Left hindlimb (tissue), 1 donor: ENCODE measurements at regions not wholly inside any gene's neighbourhood (a gene's known extent, or its start where the extent isn't known, plus 50 kb on each side); places are given as distances from the start of the nearest gene placed in this dataset.

Experiments used
- DNase-seq: peaks from one replicate; pipeline ENCODE4 v3.0.0-alpha.2; 2018

GRCh38 chr2:103814016-103814415, 1039.9 kb upstream of the POU3F3 start:
- DNase-seq: no peak

GRCh38 chr2:103815731-103816130, 1038.2 kb upstream of the POU3F3 start:
- no peak for DNase-seq

GRCh38 chr2:103817746-103818145, 1036.2 kb upstream of the POU3F3 start:
- DNase-seq: no peak

DNA sequence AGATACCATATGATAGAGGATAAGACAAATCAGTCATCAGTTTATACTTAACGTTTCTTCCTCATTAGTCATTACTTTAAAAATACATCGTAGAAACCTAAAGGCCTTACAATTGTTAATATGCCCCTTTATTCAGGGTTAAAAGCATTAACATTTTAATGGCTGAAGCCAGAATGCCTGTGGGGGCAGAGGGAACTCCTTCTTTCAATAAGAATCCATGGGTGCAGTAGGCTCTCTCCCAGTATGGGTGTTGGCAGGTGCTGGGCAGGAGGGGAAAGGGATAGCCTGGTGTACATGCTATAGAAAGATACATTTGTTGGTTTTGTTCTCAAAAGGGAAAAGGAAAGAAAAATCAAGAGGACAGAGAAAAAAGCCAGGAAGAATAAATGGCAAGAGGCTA, 1035.7 kb upstream of the POU3F3 start:
- no peak for DNase-seq

DNA sequence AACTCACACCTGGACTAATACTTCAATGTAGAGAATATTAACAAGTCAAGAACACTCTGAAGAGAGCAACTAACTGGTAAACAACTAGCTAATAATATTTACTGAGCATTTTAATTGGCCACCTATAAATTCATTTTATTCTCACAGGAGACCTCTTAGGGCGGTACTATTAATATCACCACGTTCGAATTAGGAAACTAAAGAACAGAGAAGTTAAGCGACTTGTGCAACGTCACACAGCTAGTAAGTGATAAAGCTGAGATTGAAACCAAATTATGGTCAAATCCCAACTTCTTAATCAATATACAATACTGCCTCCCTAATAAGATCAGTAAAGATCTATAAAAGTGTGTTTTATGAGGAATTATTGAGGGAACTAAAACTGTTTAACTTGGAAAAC, 1034.3 kb upstream of the POU3F3 start:
- DNase-seq: no peak

- DNase-seq: no peak
Measured at GRCh38 chr2:103823847-103824246, 1030.1 kb upstream of the POU3F3 start.

DNA sequence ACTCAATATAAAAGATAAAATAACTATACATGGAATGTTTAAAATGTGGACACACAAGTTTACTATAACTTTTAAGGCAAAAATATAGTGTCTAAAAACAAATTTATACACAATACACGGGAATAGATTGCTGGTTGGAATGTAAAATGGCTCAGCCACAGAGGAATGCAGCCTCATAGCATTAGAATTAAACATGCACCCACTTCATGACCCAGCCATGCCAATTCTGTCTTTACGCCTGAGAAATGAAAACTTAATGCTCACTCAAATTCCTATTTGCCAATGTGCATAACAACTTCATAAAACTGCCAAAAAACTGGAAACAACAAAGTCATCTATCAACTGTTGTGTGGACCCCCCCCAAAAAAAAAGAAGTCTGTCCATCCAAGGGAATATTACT, 1006.6 kb upstream of the POU3F3 start:
- DNase-seq: no peak

DNA sequence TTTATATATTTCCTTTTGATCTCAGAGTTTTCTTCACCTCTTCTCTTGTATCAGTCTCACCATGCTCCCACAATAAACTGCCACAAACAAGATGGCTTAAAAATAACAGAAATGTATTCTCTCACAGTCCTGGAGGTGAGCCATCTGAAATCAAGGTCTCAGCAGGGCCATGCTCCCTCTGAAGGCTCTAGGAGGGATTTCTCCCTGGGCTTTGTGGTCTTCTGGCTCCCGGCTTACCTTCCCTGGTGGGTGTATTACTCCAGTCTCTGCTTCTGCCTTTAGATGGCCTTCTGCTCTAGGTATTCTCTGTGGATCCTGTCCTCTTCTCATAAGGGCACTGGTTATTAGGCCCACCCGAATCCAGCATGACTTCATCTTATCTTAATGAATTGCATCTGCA, 994.7 kb upstream of the POU3F3 start:
- no peak for DNase-seq

DNA sequence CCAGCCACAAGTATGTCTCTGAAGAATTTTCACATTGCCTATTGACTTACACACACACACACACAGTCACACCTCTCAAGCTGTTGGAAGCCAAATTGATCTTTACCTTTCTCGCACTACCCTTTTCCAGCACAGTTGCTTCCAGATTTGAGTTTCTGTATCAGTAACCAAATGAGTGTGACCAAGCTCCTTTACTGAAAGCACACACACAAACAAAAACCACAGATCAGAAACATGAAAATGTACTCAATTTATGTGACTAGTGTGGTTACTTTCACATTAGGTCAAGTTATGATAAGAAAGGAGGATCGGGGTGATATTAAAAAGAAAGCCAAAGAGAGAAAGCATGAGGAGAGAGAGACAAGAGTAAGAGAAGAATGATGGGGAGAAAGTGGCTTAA, 993.9 kb upstream of the POU3F3 start:
- DNase-seq: no peak

DNA sequence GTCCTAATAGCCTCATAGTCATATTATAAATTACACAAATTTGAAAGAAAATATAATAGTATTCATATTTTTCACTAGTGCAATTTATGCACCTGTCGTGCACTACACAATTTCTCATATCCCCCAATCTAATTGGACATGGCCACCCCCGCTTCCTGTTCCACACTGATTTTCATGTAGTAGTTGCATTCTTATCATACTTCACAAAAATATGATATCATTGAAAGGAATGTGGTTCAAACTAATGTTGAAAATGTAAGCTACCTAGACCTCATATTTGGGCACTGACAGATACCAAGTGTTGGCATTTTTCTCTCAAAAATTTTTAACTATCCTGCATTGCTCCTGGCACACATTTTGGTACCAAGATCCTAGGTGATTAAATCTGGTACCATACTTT, 985.5 kb upstream of the POU3F3 start:
- DNase-seq: no peak

DNA sequence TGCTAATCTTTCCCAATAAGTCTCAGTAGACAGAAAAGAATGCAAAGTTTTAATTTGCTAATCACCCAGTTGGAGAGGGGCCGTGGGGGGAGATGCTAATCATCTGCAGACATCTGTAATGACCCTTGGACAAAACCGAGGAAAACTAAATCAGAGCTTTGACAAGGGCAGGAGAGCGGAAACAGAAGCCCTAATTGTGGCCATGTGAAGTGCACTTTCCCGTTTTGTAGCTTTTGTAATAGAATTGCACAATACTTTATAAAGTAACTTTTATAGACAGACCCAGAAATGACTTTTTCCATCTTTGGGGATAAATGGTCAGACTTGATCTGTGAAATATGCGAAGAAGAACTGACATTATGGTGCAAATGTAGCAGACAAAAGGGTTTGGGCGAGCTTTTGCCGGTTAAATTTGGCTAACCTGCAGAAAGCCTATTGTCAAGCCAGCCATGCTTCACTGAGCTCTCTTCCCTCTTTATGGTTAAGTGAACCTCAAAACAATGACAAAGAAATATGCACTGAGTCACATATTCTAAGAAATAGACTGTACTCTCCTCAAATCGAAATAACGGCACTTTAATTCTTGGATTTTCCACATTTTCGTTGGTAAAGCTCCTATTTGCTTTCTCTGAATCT, 980.1 kb upstream of the POU3F3 start:
- no peak for DNase-seq

- DNase-seq: no peak
Measured at GRCh38 chr2:103875131-103875530, 978.8 kb upstream of the POU3F3 start.

DNA sequence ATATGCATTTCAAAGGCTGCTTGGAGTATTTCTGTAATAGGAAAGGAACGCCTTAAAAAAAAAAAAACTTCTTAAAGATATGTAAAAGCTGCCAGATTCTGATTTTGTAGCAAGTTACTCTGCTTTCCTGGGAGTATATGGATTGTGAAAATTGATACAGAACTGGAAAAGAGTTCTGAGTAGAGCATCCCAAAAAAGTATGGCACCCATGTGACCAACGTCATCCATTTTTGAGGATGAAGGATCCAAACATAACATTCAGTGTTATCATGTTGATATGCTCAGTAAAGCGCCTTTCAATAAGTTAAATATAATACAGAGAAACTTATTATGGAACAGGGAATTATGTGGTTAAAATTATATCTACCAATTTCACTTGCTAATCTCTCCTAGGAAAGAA, 978.4 kb upstream of the POU3F3 start:
- DNase-seq: no peak

- no peak for DNase-seq
Measured at GRCh38 chr2:103876611-103877010, 977.3 kb upstream of the POU3F3 start.

- no peak for DNase-seq
Measured at GRCh38 chr2:103879101-103879500, 974.8 kb upstream of the POU3F3 start.

DNA sequence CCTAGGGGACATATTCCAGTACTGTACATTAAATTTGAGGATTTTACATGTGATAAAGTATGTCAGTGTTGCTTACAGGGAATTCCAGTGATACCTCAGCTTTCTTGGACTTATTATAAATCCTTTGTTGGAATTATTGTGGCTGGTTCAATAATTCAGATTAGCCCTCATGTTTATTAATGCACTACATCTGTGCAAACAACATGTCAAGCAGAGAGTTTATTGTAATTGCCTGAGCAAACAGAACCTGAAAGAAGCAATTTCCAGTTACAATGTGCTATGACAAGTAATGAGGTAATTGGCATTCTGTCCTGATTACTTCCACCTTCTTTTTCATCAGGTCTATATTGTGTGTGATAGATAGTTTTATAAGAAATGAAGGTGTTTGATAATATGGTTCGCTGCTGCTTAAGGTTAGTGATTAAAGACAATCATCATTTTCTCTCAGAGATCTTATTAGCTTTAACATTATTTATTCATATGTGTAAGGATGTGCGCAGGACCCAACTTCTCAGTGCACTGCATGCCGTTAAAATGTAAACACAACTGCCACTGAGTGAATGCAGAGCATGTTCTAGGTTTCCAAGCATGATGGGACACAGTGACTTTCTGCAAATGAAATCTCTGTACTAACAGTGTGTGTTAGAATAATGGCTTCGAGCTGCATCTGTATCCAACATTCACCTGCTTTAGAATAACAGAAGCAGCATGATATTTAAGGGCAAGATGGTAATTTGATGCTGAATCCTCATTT, 973.7 kb upstream of the POU3F3 start:
- no peak for DNase-seq

GRCh38 chr2:103887625-103888024, 966.3 kb upstream of the POU3F3 start:
- DNase-seq: no peak

GRCh38 chr2:103896182-103896581, 957.7 kb upstream of the POU3F3 start:
- no peak for DNase-seq

- no peak for DNase-seq
Measured at GRCh38 chr2:103898561-103898960, 955.4 kb upstream of the POU3F3 start.

DNA sequence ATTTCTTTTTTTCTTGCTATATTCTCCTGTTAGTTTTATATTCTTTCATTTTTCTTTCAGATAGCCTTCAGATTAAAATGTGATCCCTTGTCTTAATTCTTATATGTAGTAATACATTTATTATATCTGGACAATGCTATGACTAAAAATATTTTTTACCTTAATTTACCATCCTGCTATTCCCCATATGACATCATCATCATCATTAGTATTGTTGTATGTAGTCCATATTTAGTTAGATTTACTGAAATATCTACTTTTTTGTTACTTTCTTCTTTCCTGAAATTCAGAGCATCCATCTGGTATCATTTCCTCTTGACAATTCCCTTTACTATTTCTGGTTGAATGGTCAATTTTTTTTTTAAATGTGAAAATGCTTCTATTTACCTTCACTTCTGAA, 951.6 kb upstream of the POU3F3 start:
- no peak for DNase-seq

DNA sequence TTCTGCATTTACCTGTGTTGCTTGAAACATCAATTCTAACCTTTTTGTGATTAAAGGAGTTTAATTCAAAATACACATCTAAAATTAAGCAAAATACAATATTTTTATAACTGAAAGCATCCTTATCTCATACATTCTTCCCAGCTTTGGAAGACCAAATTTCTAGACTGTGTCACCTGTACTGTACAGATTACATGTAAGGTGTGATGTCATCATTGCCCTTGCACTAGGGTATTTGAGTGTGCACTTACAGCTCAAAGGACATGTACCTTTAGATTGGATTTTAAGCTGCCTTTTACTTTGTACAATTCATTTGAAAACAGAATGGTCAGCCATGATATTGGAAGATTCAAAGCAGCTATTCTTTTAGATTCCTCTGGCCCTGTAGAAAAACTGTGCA, 932.8 kb upstream of the POU3F3 start:
- DNase-seq: no peak

GRCh38 chr2:103942199-103942598, 911.7 kb upstream of the POU3F3 start:
- no peak for DNase-seq

GRCh38 chr2:103945083-103945482, 908.8 kb upstream of the POU3F3 start:
- no peak for DNase-seq

DNA sequence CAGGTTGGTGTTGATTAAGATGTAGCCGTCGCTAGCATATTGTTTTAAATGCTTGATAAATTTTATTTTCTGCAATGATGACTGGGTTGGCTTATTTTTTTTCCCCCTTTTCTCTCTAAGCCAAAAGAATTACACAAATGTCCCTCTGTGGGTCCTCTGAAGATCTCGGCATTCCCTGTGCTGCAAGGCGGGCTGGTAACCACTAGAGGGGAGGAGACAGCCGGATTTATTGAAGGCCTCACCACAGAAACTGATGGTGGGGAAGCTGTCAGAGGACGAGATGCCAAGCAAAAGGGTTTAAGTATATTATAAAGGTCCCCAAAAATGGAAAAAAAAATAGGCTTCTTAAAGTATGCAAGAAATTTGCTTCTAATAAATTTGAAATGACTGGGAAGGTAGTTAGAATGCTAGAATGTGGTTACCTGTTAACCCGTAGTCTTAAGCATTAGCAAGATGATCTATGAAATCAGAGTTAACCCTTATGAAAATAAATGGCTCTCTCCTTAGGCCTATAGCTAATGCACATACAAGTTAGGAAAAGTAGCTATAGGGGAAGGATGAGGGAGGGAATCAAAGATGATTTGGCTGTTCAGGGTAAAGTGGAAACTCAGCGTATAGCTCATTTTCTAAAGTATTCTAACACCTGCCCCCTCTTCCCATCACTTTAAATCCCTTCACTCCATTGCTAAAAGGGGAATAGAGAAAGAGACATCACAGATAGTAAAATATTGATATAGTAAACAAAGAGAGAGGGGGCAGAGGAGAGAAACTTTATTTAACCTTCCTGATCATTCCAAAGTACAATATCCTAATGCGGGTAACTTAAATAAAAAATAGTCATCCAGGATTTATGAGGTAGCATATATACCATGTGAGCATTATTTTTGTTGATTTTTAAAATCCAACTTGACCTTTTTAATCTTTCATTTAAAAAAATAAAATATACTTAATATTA, 894.5 kb upstream of the POU3F3 start:
- DNase-seq: peak; percentile 64
